ENCODE measurements at regions not wholly inside any gene's neighbourhood (a gene's known extent, or its start where the extent isn't known, plus 50 kb on each side); places are given as distances from the start of the nearest gene placed in this dataset.

DNA sequence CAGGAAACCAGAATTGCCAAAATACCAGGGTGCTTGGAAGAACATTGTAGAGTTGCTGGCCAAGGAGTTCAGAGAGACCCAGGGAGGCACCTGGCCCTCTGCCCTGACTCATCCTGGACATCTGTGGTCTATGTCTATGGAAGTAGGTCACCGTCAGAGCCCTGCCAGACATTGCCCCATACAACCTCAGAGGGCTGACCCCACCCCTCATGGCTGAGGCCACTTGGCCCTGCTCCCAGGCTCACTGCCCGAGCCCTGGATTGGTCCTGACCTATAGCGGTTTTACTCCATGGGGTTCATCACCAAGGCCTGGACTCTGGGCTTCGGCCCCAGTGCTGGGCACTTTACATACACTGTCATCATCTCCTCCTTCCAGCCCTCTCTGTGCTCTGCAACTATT lies 233.1 kb downstream of the PTPRU start (continued):
- TF ChIP-seq, protein P1, sequence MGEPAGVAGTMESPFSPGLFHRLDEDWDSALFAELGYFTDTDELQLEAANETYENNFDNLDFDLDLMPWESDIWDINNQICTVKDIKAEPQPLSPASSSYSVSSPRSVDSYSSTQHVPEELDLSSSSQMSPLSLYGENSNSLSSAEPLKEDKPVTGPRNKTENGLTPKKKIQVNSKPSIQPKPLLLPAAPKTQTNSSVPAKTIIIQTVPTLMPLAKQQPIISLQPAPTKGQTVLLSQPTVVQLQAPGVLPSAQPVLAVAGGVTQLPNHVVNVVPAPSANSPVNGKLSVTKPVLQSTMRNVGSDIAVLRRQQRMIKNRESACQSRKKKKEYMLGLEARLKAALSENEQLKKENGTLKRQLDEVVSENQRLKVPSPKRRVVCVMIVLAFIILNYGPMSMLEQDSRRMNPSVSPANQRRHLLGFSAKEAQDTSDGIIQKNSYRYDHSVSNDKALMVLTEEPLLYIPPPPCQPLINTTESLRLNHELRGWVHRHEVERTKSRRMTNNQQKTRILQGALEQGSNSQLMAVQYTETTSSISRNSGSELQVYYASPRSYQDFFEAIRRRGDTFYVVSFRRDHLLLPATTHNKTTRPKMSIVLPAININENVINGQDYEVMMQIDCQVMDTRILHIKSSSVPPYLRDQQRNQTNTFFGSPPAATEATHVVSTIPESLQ (CRISPR knock-in tag; conservative IDR thresholded peaks at IDR 0.05) = no peak
- TF ChIP-seq TSC22D2 (CRISPR knock-in tag; IDR thresholded peaks at IDR 0.05; ENCODE audit: borderline replicate concordance) (no peak), NFYB (CRISPR knock-in tag; IDR thresholded peaks at IDR 0.05) (no peak), GLI4 (CRISPR knock-in tag; IDR thresholded peaks at IDR 0.05; ENCODE audit: borderline replicate concordance) (no peak), TCF7 (IDR thresholded peaks at IDR 0.05; ENCODE audit: low read depth) (no peak), AHR (CRISPR knock-in tag; IDR thresholded peaks at IDR 0.05) (no peak), SP5 (CRISPR knock-in tag; IDR thresholded peaks at IDR 0.05; ENCODE audit: borderline replicate concordance, low read depth) (no peak), ZNF644 (CRISPR knock-in tag; IDR thresholded peaks at IDR 0.05; ENCODE audit: low read depth) (peak; percentile 61; the same call in 1 of the 2 replicates), ZFYVE20 (CRISPR knock-in tag; IDR thresholded peaks at IDR 0.05; ENCODE audit: borderline replicate concordance, low read depth) (no peak), PAWR (CRISPR knock-in tag; IDR thresholded peaks at IDR 0.05; ENCODE audit: borderline replicate concordance) (no peak), ZNF879 (CRISPR knock-in tag; IDR thresholded peaks at IDR 0.05) (no peak), HNF1A (IDR thresholded peaks at IDR 0.05; ENCODE audit: low read depth) (no peak), HNF1A (CRISPR knock-in tag; IDR thresholded peaks at IDR 0.05; ENCODE audit: borderline replicate concordance) (no peak), FOXK2 (IDR thresholded peaks at IDR 0.05) (no peak), SRY (CRISPR knock-in tag; IDR thresholded peaks at IDR 0.05) (no peak), SALL2 (CRISPR knock-in tag; IDR thresholded peaks at IDR 0.05) (no peak)
- TF ChIP-seq, protein P2, sequence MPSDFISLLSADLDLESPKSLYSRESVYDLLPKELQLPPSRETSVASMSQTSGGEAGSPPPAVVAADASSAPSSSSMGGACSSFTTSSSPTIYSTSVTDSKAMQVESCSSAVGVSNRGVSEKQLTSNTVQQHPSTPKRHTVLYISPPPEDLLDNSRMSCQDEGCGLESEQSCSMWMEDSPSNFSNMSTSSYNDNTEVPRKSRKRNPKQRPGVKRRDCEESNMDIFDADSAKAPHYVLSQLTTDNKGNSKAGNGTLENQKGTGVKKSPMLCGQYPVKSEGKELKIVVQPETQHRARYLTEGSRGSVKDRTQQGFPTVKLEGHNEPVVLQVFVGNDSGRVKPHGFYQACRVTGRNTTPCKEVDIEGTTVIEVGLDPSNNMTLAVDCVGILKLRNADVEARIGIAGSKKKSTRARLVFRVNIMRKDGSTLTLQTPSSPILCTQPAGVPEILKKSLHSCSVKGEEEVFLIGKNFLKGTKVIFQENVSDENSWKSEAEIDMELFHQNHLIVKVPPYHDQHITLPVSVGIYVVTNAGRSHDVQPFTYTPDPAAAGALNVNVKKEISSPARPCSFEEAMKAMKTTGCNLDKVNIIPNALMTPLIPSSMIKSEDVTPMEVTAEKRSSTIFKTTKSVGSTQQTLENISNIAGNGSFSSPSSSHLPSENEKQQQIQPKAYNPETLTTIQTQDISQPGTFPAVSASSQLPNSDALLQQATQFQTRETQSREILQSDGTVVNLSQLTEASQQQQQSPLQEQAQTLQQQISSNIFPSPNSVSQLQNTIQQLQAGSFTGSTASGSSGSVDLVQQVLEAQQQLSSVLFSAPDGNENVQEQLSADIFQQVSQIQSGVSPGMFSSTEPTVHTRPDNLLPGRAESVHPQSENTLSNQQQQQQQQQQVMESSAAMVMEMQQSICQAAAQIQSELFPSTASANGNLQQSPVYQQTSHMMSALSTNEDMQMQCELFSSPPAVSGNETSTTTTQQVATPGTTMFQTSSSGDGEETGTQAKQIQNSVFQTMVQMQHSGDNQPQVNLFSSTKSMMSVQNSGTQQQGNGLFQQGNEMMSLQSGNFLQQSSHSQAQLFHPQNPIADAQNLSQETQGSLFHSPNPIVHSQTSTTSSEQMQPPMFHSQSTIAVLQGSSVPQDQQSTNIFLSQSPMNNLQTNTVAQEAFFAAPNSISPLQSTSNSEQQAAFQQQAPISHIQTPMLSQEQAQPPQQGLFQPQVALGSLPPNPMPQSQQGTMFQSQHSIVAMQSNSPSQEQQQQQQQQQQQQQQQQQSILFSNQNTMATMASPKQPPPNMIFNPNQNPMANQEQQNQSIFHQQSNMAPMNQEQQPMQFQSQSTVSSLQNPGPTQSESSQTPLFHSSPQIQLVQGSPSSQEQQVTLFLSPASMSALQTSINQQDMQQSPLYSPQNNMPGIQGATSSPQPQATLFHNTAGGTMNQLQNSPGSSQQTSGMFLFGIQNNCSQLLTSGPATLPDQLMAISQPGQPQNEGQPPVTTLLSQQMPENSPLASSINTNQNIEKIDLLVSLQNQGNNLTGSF (CRISPR knock-in tag; IDR thresholded peaks at IDR 0.05) = no peak
- TF ChIP-seq, protein P3, sequence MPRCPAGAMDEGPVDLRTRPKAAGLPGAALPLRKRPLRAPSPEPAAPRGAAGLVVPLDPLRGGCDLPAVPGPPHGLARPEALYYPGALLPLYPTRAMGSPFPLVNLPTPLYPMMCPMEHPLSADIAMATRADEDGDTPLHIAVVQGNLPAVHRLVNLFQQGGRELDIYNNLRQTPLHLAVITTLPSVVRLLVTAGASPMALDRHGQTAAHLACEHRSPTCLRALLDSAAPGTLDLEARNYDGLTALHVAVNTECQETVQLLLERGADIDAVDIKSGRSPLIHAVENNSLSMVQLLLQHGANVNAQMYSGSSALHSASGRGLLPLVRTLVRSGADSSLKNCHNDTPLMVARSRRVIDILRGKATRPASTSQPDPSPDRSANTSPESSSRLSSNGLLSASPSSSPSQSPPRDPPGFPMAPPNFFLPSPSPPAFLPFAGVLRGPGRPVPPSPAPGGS (CRISPR knock-in tag; IDR thresholded peaks at IDR 0.05) = no peak
